RWPE1 (cell line): ENCODE measurements at regions not wholly inside any gene's neighbourhood (a gene's known extent, or its start where the extent isn't known, plus 50 kb on each side); places are given as distances from the start of the nearest gene placed in this dataset.
A peak's percentile ranks its signal among the peaks of the same experiment; 100 is the strongest.

ENCODE experiments used
- CTCF ChIA-PET: fragments of 350-600 bp; sonication (Branson Sonifier 250); formaldehyde crosslinking; extraction: SDS; loops from one replicate; lab custom pipeline; 2021; lab: Yijun Ruan, JAX
- POLR2A ChIA-PET: fragments of 400-600 bp; formaldehyde crosslinking; extraction: SDS; loops from one replicate; lab custom pipeline; 2020; ENCODE audit warnings: antibody characterized with exemption; ENCODE audit not compliant: low non-redundant PET; lab: Yijun Ruan, JAX
- DNase-seq: peaks from one replicate; pipeline ENCODE4 v3.0.0; 2012; ENCODE audit warnings: low spot score
- H3K27ac ChIP-seq: fragments of 450-650 bp; 2 replicates; pipeline ENCODE4 v1.5.1; 2017
- TF ChIP-seq, protein P1 (sequence below): fragments of 450-650 bp; conservative IDR thresholded peaks from 2 replicates; pipeline ENCODE4 v1.5.1; 2017; ENCODE audit warnings: low read depth, mild to moderate bottlenecking

DNA sequence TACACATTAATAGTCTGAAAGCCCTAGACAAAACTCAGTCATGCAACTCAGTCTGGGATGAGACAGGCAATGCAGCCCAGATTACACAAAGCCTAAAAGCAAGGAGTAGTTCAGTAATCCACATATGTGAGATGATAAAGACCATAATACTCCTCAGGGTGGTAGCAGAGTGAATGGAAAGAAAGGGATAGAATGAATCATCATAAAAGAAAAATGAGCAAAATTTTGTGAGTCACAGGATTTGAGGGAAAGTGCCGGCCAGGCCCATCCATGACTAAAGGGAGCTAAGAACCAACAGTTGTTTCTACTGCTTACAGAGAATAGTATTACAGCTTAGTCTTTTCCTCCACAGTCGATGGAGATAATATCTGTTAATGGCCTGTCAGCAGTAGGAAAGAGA lies 90.0 kb upstream of the POU5F2 start:
- ChIA-PET POLR2A (no interaction called here), CTCF (interaction anchor here (0.6 to 1.0 kb wide), 3 partner anchors 16 to 1506 kb away, joined by 3 to 4 read pairs (median 3); no protein-coding TSS in a partner anchor)
- no peak overlapping the region for H3K27ac ChIP-seq
- DNase-seq = peak; percentile 80
- TF ChIP-seq, protein P1, sequence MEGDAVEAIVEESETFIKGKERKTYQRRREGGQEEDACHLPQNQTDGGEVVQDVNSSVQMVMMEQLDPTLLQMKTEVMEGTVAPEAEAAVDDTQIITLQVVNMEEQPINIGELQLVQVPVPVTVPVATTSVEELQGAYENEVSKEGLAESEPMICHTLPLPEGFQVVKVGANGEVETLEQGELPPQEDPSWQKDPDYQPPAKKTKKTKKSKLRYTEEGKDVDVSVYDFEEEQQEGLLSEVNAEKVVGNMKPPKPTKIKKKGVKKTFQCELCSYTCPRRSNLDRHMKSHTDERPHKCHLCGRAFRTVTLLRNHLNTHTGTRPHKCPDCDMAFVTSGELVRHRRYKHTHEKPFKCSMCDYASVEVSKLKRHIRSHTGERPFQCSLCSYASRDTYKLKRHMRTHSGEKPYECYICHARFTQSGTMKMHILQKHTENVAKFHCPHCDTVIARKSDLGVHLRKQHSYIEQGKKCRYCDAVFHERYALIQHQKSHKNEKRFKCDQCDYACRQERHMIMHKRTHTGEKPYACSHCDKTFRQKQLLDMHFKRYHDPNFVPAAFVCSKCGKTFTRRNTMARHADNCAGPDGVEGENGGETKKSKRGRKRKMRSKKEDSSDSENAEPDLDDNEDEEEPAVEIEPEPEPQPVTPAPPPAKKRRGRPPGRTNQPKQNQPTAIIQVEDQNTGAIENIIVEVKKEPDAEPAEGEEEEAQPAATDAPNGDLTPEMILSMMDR = no peak

DNA sequence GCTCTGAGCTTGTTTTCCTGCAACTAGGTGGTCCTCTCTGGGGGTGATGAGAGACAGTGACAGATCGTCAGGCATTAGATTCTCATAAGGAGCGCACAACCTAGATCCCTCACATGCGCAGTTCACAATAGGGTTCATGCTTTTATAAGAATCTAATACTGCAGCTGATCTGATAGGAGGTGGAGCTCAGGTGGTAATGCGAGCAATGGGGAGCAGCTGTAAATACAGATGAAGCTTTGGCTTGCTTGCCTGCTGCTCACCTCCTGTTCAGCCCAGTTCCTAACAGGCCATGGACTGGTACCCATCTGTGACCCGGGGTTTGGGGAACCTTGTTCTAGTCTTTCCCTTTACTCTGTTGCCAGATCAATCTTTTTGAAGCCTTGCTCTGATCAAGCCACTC lies 89.5 kb upstream of the POU5F2 start:
- DNase-seq = no peak
- ChIA-PET POLR2A (no interaction called here), CTCF (interaction anchor here (0.6 to 1.0 kb wide), 3 partner anchors 17 to 447 kb away, joined by 3 to 4 read pairs (median 3); no protein-coding TSS in a partner anchor)
- TF ChIP-seq, protein P1 = no peak
- no peak overlapping the region for H3K27ac ChIP-seq

DNA sequence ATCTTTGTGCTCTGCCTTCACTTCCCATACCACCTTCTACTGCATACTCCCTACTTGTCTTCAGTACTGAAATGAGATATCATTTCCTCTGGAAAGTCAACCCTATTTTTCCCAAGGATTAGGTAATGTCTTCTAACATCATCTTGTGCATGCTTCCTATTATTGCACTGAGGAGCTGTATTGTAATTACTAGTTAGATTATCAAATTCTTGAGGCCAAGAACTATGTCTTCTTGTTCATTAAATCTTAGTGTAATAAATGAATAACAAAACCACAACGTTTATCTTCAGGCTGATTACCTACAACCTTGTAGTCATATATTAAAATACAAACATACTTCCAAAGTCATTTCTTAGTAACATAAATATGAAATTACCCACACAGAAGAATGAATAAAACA lies 87.9 kb upstream of the POU5F2 start:
- H3K27ac ChIP-seq = no peak overlapping the region
- ChIA-PET CTCF (no interaction called here), POLR2A (no interaction called here)
- TF ChIP-seq, protein P1 = no peak
- no peak for DNase-seq

DNA sequence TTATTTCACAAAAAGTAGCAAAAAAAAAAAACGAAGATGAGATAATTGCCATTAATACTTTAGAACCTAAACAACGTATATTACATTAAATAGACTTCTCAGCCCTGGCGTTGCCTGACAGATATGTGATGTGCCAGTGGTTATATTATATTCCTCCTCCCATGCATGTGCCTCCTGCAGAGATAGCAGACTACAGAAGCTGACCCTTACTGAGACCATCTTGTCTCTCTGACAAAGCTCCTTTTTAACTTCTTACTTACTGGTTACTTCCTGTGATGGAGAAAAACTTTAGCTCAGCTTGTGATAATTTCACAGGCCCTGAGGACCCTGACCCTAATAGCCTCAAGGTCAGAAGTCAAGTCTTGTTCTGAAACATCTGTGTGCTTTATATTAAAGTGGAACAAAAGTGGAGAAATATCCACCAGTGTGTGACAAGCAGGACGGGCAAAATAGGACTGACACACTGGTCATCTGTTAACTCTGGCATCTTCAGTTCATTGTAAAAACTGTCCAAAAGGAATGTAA lies 80.6 kb upstream of the POU5F2 start:
- ChIA-PET CTCF (no interaction called here), POLR2A (no interaction called here)
- no peak overlapping the region for H3K27ac ChIP-seq
- no peak for DNase-seq
- TF ChIP-seq, protein P1 = no peak

DNA sequence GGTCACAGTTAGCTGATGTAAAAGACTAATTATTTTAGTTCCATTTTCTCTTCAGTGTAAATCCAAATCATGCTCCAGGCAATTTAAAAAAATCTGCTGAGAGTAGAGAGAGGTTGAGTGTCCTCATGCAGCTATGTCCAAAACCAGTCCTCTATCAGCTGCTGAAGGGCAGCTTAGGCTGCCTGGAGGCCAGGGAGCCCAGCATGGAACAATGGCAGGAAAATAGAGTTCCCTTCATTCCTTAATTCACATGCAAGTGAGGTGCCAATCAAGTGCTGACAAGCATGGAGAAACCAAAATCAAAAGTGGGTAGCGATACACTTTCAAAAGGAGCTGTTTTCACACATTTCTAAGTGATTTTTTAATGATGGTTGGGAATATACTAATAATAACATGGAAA lies 78.3 kb upstream of the POU5F2 start:
- DNase-seq = no peak
- no peak overlapping the region for H3K27ac ChIP-seq
- TF ChIP-seq, protein P1 = no peak
- ChIA-PET POLR2A (no interaction called here), CTCF (no interaction called here)

DNA sequence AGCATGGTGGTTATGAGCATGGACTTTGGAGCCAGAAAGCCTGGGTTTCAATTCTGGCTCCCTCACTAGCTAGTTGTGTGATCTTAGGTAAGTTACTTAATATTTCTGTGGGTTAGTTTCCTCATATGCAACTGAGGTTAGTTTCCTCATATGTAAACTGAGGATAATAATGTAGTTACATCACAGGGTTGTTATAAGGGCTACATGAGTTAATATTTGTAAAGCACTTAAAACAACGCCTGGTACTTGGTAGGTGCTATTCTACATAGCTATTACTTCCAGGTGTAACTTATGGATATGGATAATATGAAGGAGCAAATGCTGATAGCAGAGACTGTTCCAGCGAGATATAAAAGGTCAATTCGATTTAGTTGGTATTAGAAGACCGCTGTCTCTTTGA lies 69.4 kb upstream of the POU5F2 start:
- POLR2A ChIA-PET = no interaction called here
- TF ChIP-seq, protein P1 = no peak

More for the DNA sequence above, 69.4 kb upstream of the POU5F2 start:
- no peak for DNase-seq
- CTCF ChIA-PET = no interaction called here
- H3K27ac ChIP-seq = no peak overlapping the region
